HFF-Myc (cell line): ENCODE measurements at regions not wholly inside any gene's neighbourhood (a gene's known extent, or its start where the extent isn't known, plus 50 kb on each side); places are given as distances from the start of the nearest gene placed in this dataset.

Experiments
- DNase-seq: peaks from one replicate; pipeline ENCODE4 v3.0.0-alpha.2; 2011; ENCODE audit warnings: low read depth; ENCODE audit errors: extremely low read depth
- H3K4me3 ChIP-seq: replicated peaks from 2 replicates; pipeline ENCODE4 v1.5.1; 2011; ENCODE audit warnings: low read depth, mild to moderate bottlenecking, control low read depth, low read length
- TF ChIP-seq, protein P1 (sequence below): IDR thresholded peaks from 2 replicates; pipeline ENCODE4 v1.5.1; 2012; ENCODE audit warnings: mild to moderate bottlenecking, low read depth, low read length, control low read depth; ENCODE audit errors: missing control alignments

DNA sequence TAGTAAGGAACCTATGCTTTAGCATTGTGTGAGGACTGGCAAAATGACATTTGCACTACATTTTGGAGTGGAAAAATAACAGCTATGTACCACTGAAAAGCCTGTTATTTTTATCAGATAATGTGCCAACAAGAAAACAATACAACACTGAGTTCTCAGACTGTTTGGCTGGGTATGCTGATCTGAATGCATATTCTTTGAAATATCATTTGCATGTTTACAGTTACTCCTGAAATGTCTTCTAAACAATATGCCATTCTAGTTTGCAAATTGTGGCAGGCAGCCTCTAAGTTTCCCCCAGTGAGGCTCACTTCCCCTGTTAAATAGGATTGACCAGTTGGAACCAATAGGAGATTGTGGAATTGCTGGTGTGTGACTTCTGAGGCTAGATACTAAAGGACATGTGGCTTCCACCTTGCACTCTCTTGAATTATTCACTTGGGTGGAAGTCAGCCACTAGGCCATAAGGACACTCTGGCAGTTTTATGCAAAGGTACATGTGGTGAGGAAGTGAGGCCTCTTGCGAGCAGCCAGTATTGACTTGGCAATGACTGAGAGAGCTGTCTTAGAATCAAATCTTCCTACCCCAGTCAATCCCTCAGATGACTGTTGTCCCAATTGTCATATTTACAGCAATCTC is 250.4 kb upstream of the PCSK5 start:
- H3K4me3 ChIP-seq, result no peak overlapping the region
- no peak for DNase-seq
- TF ChIP-seq, protein P1, sequence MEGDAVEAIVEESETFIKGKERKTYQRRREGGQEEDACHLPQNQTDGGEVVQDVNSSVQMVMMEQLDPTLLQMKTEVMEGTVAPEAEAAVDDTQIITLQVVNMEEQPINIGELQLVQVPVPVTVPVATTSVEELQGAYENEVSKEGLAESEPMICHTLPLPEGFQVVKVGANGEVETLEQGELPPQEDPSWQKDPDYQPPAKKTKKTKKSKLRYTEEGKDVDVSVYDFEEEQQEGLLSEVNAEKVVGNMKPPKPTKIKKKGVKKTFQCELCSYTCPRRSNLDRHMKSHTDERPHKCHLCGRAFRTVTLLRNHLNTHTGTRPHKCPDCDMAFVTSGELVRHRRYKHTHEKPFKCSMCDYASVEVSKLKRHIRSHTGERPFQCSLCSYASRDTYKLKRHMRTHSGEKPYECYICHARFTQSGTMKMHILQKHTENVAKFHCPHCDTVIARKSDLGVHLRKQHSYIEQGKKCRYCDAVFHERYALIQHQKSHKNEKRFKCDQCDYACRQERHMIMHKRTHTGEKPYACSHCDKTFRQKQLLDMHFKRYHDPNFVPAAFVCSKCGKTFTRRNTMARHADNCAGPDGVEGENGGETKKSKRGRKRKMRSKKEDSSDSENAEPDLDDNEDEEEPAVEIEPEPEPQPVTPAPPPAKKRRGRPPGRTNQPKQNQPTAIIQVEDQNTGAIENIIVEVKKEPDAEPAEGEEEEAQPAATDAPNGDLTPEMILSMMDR, result no peak

DNA sequence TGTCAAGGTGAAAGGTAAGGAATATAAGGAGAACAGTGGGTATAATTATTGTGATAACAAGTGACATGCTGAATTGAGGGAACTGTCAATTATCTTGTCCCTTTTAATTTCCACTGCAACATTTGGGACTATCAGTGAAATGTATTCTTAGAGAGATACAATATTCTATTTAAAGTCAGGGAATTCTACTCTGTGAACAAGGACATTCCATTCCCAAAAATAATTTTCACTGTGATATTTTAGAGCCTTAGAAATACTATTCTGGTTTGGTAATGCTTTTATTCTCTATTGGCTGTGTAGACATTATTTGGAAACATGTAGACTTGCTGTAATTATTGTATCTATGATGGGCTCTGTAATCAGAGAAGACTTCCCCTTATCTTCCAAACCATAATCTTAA is 248.0 kb upstream of the PCSK5 start:
- H3K4me3 ChIP-seq, result no peak overlapping the region
- no peak for DNase-seq
- TF ChIP-seq, protein P1, result no peak

- H3K4me3 ChIP-seq, result no peak overlapping the region
- TF ChIP-seq, protein P1, result no peak
- DNase-seq, result no peak
These were observed 245.8 kb upstream of the PCSK5 start for GRCh38 chr9:75644649-75645048.

- TF ChIP-seq, protein P1, result no peak
- H3K4me3 ChIP-seq, result no peak overlapping the region
- no peak for DNase-seq
These were observed 242.4 kb upstream of the PCSK5 start for GRCh38 chr9:75648034-75648433.

GRCh38 chr9:75649060-75649459 is 241.4 kb upstream of the PCSK5 start:
- H3K4me3 ChIP-seq, result no peak overlapping the region
- TF ChIP-seq, protein P1, result no peak
- no peak for DNase-seq

DNA sequence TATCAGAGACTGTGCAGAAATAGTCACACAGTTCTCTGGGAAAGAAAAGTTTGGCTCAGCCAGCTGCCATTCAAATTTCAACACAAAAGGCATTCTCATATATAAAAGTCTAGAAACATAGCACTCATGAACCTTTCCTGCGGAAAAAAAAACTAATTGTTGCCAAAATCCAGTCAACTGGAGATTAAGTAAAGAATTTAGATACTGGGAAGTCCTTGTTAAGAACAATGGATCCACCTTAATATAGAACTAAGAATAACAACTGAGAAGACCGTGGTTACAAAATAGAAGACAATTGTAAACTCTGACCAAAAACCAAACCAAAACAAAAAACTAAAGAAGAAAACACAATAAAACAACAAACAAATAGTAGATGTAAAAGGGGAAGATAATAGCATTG is 238.8 kb upstream of the PCSK5 start:
- TF ChIP-seq, protein P1, result no peak
- no peak for DNase-seq
- no peak overlapping the region for H3K4me3 ChIP-seq

GRCh38 chr9:75653335-75653734 is 237.1 kb upstream of the PCSK5 start:
- H3K4me3 ChIP-seq, result no peak overlapping the region
- TF ChIP-seq, protein P1, result no peak
- DNase-seq, result no peak
